GM19455 (cell line): ENCODE measurements at regions not wholly inside any gene's neighbourhood (a gene's known extent, or its start where the extent isn't known, plus 50 kb on each side); places are given as distances from the start of the nearest gene placed in this dataset.

Experiments used
- ATAC-seq: cut with Tn5 transposase; IDR thresholded peaks from one replicate; pipeline ENCODE4 v1.9.1; 2021; ENCODE audit not compliant: unreplicated experiment

DNA sequence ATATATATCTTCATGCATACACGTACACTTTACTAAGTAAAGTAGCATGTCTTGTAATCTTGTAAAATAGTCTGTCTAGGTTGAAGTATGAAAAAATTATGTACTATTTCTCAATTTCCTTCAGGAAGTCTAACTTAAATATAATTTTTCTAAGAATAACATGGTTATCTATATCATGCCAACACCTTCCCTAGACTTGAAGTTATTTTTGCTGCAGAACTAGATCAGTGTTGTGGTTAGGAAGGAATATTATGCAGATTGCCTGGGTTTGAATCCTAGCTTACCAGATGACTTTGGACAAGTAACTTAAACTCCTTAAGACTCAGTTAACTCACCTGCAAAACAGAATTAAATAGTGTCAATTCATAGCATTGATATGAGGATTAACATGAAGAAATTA lies 142.2 kb upstream of the SEMA3A start:
- peak; percentile 17 for ATAC-seq

DNA sequence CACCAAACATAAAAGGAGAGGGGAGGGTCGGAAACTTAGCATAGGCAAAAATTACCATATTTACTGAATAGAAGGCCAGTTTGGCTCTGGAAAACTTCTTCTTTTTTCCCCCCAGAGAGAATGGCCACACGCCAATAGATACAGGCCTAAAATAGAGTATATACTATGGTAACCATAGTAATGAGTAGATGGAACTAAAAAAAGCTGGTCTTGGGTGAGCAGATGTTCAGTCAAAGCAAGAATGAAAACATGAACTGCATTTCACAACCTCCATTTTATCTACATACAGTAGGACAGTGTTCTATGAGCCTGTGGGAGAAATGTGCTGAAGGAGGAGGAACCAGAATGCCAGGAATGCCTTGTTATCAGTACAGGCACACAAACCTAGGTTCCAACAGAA lies 141.7 kb upstream of the SEMA3A start:
- peak; percentile 74 for ATAC-seq

- ATAC-seq = no peak
Measured at GRCh38 chr7:84331616-84332015, 137.0 kb upstream of the SEMA3A start.

GRCh38 chr7:84328571-84328970 lies 134.0 kb upstream of the SEMA3A start:
- ATAC-seq = no peak

DNA sequence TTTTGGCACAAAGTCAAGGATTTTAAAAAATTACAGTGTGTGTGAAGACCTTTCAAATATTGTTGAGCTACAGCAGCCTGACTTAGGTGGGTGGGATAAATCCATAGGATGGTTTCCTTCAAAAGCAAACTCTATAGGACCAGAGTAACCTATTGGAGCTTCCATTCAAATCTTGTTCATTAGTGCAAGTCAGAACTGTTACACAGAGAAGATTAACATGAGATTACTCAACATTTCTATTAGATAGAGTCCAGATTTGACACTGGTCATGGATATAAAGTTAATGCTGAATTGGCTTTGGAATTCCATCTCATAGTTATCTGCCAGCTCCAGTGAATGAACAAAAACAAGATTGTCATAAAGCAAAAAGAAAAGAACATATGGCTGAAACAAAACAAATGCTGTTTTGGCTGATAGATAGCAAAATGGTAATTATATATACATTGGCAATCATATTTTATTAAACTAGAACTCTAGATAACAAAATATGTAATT lies 129.6 kb upstream of the SEMA3A start:
- no peak for ATAC-seq

DNA sequence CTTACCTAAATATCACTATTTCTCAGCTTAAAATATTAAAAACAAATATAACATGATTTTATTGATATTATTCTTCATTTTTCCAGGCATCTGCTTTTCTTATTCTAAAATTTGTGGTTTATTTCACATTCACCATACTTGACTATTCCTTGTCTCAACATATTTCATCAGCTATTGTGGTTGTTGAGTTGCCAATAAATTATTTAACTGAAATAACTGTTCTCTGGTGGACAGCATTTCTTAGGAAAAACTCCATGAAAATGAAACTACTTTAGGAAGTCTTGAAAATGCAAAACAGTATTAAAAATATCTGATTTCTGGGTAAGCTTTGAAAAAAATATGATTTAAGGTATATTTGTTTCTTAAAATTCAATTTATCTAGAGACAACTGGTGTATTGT lies 122.9 kb upstream of the SEMA3A start:
- no peak for ATAC-seq

DNA sequence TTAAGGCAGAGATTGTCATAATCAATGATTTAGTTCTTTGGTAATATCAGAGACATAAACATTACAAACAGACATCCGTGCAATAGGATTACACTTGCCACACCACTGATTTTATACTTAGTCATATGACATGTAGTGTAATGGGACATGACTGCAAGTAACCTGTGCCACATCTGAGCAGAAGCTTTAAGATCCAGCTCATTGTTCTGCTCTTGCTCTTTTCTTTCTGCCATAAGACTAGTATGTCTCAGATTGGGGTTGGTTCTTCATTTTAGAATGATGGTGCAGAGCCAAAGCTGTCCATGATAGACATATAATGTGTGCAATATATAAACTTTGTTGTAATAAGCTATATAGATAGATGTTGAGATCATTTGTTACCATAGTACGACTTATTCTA lies 119.7 kb upstream of the SEMA3A start:
- ATAC-seq = no peak

DNA sequence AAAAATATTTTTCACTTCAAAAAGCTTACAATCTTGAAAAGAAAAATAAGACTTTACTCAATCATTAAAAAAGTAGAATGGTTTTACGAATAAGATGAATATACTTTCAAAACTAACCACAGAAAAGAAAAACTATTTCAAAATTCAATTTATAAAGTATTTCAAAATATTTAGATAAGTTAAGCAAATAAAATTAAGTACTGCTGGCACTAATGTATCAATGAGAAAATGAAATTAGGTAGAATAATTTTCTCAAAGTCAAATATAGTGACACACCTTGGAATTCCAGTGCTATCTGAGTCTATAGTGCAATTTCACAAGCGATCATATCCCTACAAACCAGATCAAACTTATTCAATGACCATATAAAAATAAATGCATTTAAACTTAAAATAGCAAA lies 109.8 kb upstream of the SEMA3A start:
- no peak for ATAC-seq

GRCh38 chr7:84302949-84303348 lies 108.4 kb upstream of the SEMA3A start:
- no peak for ATAC-seq

- no peak for ATAC-seq
Measured at GRCh38 chr7:84297616-84298015, 103.0 kb upstream of the SEMA3A start.

DNA sequence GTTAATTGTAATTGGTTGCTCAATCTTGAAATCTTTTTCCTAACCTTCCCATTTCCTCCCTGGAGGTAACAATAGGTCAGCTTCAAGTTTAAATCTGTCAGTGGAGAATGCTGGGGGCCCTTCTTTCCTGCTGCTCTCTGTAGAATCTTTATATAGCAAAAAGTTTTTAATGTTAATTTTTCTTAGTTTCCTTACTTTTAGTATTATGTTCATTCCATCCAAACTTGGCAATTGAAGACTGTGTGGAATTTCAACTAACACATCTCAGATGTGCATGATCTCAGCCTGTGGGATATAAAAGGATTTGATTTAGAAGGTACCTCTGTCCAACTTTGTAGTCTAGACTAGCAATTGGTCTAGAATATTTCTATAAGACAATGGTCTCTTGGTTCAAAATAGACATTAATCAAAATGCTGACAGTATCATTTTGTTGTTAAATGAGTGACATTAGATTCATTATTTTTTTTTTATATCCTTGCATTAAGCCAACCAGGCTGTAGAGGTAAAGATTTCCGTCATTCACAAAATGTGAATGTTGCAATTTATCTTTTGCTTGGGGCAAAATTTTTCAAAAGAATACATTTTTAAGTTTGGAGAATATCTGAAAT lies 100.4 kb upstream of the SEMA3A start:
- ATAC-seq = no peak

DNA sequence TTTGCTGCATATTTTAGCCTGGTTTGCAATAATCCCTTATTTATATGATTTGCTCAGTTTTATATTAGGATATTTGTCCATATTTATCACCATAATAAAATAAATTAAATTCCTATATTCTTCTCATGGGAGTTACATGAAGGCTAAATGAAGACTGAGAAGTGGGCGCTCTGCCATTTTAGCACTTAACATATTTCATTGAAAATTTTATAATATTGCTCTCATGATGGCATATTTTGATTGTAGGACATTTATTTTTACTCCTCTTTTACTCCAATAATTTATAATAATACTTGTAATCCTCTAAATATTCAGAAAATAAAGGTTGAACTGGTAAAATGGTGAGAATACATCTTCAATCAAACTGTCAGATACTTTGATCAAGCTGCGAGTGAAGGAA lies 99.8 kb upstream of the SEMA3A start:
- no peak for ATAC-seq

DNA sequence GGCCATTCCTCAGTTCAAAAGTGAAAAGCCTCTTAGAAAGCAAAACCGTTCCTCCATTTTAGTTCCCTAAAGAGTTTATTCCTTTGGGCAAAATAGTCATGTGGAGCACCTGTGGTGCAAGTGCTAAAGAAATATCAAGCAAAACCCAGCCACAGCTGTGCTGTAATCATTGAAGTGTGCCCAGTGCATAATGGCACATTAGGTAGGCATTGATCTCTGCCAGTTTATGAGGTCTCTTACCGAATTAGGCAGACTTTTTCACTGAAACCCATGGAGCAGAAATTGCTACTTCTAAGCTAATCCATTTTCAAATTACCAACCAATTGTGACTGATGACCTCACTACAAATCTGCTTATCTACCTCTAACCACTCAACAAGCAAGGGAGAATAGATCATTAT lies 97.2 kb upstream of the SEMA3A start:
- no peak for ATAC-seq

GRCh38 chr7:84283798-84284197 lies 89.2 kb upstream of the SEMA3A start:
- ATAC-seq = no peak

- no peak for ATAC-seq
Measured at GRCh38 chr7:84281518-84281917, 86.9 kb upstream of the SEMA3A start.

GRCh38 chr7:84277628-84278224 lies 83.1 kb upstream of the SEMA3A start:
- ATAC-seq = no peak

DNA sequence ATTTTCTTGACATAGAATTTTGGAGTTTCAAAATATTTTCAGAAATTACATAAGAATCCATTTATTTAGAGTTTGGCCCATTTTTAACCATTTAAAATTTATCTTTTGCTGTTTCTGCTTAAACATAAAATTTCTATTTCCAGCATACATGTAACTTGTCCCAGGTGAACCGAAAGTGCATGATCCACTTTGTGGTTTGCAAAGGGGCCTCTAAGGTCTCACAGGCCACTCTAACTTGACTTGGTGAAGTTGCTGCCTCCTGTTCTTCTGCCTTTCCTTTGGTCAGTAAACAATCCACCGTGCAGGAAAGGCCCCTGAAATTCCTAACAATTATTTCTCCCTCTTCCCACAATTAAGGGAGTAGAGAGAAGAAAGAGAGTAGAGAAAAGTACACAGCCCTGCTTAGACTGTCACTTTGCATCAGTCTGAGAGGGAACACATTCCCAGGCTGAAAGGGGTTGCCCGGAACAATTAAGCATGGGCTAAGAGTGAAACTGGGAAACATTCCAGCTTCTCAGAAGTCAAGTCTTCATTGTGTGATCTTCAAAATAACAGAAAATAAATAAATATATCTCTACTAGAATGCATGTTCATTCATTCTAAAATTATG lies 79.5 kb upstream of the SEMA3A start:
- ATAC-seq = no peak

DNA sequence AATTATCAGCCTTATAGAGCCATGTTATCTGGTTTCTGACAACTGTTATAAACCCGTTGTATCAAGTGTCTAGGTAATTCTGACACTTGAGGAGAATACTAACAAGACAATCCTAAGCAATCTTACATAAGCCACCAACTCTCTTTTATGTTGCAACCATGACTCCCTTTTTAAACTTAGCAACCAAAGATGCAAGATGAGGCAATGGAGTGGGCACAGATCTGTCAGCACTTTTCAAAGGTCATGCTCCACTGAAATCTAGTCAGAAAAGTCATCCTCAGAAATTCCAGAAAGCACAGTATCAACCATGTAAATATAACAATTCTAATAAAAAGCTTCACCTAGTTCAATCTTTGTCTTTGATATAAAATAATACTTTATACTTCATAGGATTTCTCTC lies 77.0 kb upstream of the SEMA3A start:
- no peak for ATAC-seq

GRCh38 chr7:84264396-84264795 lies 69.8 kb upstream of the SEMA3A start:
- no peak for ATAC-seq

DNA sequence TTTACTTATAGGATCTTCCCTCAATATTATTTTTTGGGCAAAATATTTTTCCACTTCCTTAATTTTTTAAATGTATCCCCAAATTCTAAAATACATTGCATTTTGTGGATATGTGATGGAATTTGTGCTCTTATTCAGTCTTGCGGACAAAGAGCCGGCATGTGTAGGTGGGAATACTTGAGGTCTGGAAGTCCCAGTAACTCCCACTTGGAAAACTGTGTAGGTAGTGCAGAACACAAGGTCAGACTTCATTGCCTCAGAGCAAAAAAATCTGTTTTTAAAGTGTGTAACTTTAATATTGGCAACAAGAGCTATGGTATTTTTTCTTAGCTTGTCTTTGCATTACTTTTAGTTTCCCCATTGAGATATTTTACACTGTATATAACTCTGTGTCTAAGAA lies 68.5 kb upstream of the SEMA3A start:
- no peak for ATAC-seq

DNA sequence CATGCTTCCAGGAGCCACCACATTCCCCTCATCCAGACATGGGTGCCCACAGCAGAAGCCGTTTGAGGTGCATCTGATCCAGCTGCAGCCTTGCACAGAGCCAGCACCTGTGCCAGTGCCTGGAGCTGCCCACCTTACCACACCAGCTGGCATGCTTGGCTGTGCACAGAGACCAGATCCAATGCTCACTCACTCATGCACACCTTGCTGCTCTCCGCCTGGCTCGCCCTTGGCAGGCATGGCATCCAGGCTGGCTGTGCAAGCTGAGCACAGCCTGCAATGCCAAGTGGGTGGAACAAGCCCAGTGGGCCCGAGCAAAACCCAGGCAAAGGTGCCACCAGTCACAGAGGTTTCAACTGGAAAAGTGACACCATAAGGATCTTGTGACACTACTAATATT lies 66.9 kb upstream of the SEMA3A start:
- no peak for ATAC-seq

DNA sequence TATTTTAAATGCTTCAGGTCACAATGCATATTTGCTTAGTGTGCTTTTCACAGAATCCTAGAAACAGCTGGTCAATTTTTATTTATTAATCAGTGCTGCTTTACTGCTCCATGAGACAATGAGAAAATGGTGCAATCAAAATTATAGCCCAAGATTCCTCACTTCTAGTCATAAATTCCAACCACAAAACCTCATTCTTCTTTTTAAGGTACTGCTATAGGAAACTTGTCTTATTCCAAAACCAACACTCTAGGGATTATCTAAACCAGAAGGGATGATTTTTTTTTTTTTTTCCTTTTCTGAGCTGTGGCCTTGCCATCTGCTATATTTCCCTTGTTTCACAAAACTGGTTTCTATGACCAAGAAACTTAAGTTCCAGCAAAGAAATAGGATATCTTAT lies 64.0 kb upstream of the SEMA3A start:
- no peak for ATAC-seq

GRCh38 chr7:84256571-84256971 lies 62.0 kb upstream of the SEMA3A start:
- no peak for ATAC-seq
